ENCODE measurements at regions not wholly inside any gene's neighbourhood (a gene's known extent, or its start where the extent isn't known, plus 50 kb on each side); places are given as distances from the start of the nearest gene placed in this dataset.
A peak's percentile ranks its signal among the peaks of the same experiment; 100 is the strongest.

DNA sequence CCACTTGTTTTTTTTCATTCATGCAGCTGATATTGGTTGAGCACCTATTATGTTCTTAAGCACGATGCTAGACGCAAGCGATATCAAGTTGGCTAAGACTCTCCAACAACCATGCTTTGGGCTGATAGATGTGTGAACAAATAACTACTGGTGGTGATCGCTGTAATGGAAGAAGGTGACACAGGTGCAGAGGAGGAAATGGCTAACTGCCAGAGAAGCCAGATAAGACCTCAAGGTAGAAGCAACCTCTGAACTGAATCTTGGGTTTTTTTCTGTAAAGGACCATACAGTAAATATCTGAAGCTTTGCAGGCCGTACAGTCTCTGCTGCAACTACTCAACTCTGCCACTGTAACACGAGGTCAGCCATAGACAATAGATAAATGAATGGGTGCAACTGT is 97.9 kb downstream of the C17orf67 start:
- no peak for TF ChIP-seq POLR2A (IDR thresholded peaks at IDR 0.05)
- TF ChIP-seq, protein P1, sequence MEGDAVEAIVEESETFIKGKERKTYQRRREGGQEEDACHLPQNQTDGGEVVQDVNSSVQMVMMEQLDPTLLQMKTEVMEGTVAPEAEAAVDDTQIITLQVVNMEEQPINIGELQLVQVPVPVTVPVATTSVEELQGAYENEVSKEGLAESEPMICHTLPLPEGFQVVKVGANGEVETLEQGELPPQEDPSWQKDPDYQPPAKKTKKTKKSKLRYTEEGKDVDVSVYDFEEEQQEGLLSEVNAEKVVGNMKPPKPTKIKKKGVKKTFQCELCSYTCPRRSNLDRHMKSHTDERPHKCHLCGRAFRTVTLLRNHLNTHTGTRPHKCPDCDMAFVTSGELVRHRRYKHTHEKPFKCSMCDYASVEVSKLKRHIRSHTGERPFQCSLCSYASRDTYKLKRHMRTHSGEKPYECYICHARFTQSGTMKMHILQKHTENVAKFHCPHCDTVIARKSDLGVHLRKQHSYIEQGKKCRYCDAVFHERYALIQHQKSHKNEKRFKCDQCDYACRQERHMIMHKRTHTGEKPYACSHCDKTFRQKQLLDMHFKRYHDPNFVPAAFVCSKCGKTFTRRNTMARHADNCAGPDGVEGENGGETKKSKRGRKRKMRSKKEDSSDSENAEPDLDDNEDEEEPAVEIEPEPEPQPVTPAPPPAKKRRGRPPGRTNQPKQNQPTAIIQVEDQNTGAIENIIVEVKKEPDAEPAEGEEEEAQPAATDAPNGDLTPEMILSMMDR (IDR thresholded peaks at IDR 0.05) = no peak
- Histone ChIP-seq H3K36me3 (replicated peaks in 1 of 2; ENCODE audit: insufficient read depth in 1 of 2, low read depth in 2 of 2) (no peaks in the 10 kb centered on the region), H3K9me3 (no peaks in the 10 kb centered on the region), H3K4me3 (no peak overlapping the region), H3K4me1 (no peaks in the 10 kb centered on the region), H3K27me3 (no peaks in the 10 kb centered on the region), H3K27ac (no peak overlapping the region)
- ATAC-seq (no peak), DNase-seq (peak in 3 of 4 donors; percentile 16 to 72 (median 65))
- intact Hi-C loops (cut with DNase I) = no loop called here
- WGBS, 2 donors = 30 to 40% methylated on average over 6 of the region's 6 CpGs

DNA sequence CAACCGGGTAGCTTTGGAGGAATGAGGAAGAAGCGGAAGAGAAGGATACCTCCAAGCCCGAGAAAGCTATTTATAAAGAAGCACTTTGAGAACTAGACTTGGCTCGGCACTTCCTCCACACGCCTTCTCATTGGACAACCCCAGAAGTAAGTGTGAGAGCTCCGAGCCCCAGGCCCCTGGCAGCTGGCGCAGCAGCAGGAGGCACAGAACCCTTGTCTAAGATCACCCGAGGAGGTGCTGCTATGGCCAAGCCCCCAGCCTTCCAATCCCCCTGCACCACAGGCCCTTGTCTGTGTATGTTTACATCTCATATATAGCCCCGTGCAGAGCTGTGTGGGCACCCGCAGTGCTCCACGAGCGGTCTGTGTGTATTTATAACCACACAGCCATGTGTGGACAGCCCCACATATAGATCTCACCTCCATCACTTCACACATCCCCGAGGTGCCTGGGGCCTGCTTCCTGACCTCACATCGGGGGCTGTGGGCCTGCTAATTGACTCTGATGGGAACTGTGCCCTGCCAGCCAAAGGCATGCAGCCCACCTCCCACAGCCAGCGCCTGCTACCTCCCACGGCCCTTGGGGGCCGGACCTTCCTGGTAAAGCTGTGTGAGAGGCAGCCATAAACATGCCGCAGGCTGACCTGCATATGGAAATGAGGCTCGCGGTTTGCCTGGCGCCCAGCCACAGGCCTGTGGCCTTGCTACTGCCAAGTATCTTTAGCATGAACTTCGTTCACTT is 96.1 kb downstream of the C17orf67 start:
- H3K4me1 ChIP-seq = no peaks in the 10 kb centered on the region
- intact Hi-C loops (cut with DNase I) = no loop called here
- ATAC-seq (no peak), DNase-seq (no peak)
- H3K36me3 ChIP-seq (replicated peaks in 1 of 2; ENCODE audit: insufficient read depth in 1 of 2, low read depth in 2 of 2) = no peaks in the 10 kb centered on the region
- H3K27me3 ChIP-seq = no peaks in the 10 kb centered on the region
- WGBS, 2 donors = 75 to 84% methylated on average over 20 to 22 of the region's 22 CpGs
- H3K9me3 ChIP-seq = no peaks in the 10 kb centered on the region
- no peak for TF ChIP-seq POLR2A (IDR thresholded peaks at IDR 0.05)
- TF ChIP-seq, protein P1 (IDR thresholded peaks at IDR 0.05) = no peak
- H3K4me3 ChIP-seq = no peak overlapping the region
- H3K27ac ChIP-seq = no peak overlapping the region

DNA sequence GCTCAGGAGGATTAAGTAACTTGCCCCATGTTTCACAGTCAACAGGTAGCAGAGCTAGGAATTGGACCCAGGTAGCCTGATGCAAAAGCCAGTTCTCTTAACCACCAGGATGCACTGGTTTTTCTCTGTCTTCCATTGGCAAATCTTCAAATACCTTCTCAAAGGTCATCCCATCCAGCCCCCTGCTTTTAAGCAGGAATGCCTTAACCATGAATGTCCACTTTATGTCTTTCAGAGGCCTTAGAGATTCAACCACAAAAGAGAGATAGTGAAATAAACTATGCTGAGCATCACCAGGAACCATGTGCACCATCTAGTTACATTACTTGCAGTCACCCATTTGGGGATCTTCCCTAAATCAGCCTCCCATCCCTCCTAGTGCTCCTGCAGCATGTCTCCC is 94.3 kb downstream of the C17orf67 start:
- no peaks in the 10 kb centered on the region for H3K36me3 ChIP-seq (replicated peaks in 1 of 2; ENCODE audit: insufficient read depth in 1 of 2, low read depth in 2 of 2)
- intact Hi-C loops (cut with DNase I) = no loop called here
- DNase-seq = no peak
- TF ChIP-seq POLR2A (IDR thresholded peaks at IDR 0.05) = no peak
- TF ChIP-seq, protein P1 (IDR thresholded peaks at IDR 0.05) = no peak
- H3K4me1 ChIP-seq = no peaks in the 10 kb centered on the region
- H3K27ac ChIP-seq = no peak overlapping the region
- no peaks in the 10 kb centered on the region for H3K27me3 ChIP-seq
- no peak overlapping the region for H3K4me3 ChIP-seq
- ATAC-seq = no peak
- H3K9me3 ChIP-seq = no peaks in the 10 kb centered on the region

DNA sequence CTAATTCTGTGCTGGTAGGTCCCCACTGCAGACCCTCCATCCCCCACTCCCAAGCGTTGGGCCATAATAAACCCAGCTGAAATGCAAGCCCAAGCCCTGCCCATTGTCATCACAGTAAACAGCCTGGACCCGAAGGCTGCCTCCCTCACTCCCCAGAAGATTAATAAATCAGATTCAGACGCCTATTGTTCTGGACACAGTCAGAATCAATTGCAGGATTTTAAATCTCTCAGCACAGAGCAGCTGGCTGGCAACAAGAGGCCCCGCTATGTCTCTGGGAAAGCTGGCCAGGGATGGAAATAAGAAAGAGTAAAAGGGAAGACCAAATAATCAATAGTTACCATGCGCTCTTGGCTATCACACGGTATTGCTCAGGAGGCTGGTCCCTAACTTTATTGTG is 93.9 kb downstream of the C17orf67 start:
- ATAC-seq (no peak), DNase-seq (no peak)
- Histone ChIP-seq H3K4me1 (no peaks in the 10 kb centered on the region), H3K4me3 (no peak overlapping the region), H3K27me3 (no peaks in the 10 kb centered on the region), H3K27ac (no peak overlapping the region), H3K36me3 (replicated peaks in 1 of 2; ENCODE audit: insufficient read depth in 1 of 2, low read depth in 2 of 2) (no peaks in the 10 kb centered on the region), H3K9me3 (no peaks in the 10 kb centered on the region)
- TF ChIP-seq, protein P1 (IDR thresholded peaks at IDR 0.05) = no peak
- TF ChIP-seq POLR2A (IDR thresholded peaks at IDR 0.05) = no peak
- 42 to 58% methylated on average over 6 of the region's 6 CpGs for WGBS, 2 donors
- intact Hi-C loops (cut with DNase I) = no loop called here

DNA sequence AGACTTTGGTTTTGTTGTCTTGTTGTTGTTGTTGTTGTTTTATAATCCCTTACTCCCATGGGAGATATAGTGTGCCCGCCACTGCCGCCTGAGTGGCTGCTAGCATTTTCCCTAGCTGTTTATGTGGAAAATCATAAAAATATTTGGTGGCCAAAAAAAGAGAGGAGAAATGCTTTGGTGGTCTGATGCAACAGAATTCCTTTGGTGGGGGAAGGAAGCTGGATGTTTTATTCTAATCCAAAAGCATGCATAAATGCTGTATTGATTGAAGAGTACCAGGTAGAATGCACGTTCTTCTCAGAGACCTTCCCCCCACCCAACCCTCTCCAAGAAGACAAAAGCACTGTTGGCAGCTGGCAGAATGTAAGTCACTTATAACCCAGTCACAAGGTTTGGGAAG is 93.2 kb downstream of the C17orf67 start:
- no peaks in the 10 kb centered on the region for H3K4me1 ChIP-seq
- no peaks in the 10 kb centered on the region for H3K27me3 ChIP-seq
- no peak overlapping the region for H3K27ac ChIP-seq
- no peak overlapping the region for H3K4me3 ChIP-seq
- no peaks in the 10 kb centered on the region for H3K36me3 ChIP-seq (replicated peaks in 1 of 2; ENCODE audit: insufficient read depth in 1 of 2, low read depth in 2 of 2)
- ATAC-seq (no peak), DNase-seq (no peak)
- no peak for TF ChIP-seq POLR2A (IDR thresholded peaks at IDR 0.05)
- TF ChIP-seq, protein P1 (IDR thresholded peaks at IDR 0.05) = no peak
- no peaks in the 10 kb centered on the region for H3K9me3 ChIP-seq
- intact Hi-C loops (cut with DNase I) = no loop called here
- WGBS, 2 donors = 58 to 76% methylated on average over 3 of the region's 3 CpGs

Data from body of pancreas (tissue), 4 donors.